PFSK-1 (cell line): ENCODE measurements at regions not wholly inside any gene's neighbourhood (a gene's known extent, or its start where the extent isn't known, plus 50 kb on each side); places are given as distances from the start of the nearest gene placed in this dataset.

Experiments
- FOXP2 ChIP-seq: optimal IDR thresholded peaks from 2 replicates; pipeline ENCODE3; 2011; ENCODE audit warnings: borderline replicate concordance, control low read depth, inconsistent platforms; ENCODE audit not compliant: insufficient read depth; ENCODE audit errors: extremely low read length, extremely low read depth
- POLR2AphosphoS5 ChIP-seq: IDR thresholded peaks from 2 replicates; pipeline ENCODE4 v1.6.1; 2012; ENCODE audit warnings: low read depth, mild to moderate bottlenecking, control low read depth, low read length, moderate library complexity
- SIN3A ChIP-seq: IDR thresholded peaks from 2 replicates; pipeline ENCODE4 v1.6.1; 2012; ENCODE audit warnings: mild to moderate bottlenecking, low read length, moderate library complexity, borderline replicate concordance; ENCODE audit not compliant: insufficient read depth
- TAF1 ChIP-seq: IDR thresholded peaks from 2 replicates; pipeline ENCODE4 v1.6.1; 2012; ENCODE audit warnings: low read length, control low read depth, borderline replicate concordance; ENCODE audit not compliant: insufficient read depth
- TF ChIP-seq, protein P1 (sequence below), 2 experiments: IDR thresholded peaks; 2 replicates each; pipeline versions ENCODE4 v1.6.1 to v1.8.0; 2011 to 2012; ENCODE audit warnings: low read depth in 2 of 2, low read length in 2 of 2, control low read depth in 1 of 2, inconsistent platforms in 1 of 2, mild to moderate bottlenecking in 1 of 2, moderate library complexity in 1 of 2; ENCODE audit not compliant: insufficient read depth in 1 of 2

DNA sequence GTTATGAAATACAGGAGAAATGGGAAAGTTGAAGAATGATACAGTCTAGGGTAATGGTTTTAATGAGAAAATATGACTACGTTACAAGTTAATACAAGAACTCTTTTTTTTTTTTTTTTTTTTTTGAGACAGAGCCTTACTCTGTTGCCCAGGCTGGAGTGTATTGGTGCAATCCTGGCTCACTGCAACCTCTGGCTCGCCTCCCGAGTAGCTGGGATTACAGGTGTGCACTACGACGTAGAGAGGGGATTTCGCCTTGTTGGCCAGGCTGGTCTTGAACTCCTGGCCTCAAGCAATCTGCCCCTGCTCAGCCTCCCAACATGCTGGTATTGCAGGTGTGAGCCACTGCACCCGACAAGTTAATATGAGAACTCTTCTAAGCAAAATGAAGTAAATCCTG is 77.1 kb upstream of the SELENOP start:
- no peak for TF ChIP-seq POLR2AphosphoS5
- no peak for TF ChIP-seq FOXP2
- TF ChIP-seq, protein P1, sequence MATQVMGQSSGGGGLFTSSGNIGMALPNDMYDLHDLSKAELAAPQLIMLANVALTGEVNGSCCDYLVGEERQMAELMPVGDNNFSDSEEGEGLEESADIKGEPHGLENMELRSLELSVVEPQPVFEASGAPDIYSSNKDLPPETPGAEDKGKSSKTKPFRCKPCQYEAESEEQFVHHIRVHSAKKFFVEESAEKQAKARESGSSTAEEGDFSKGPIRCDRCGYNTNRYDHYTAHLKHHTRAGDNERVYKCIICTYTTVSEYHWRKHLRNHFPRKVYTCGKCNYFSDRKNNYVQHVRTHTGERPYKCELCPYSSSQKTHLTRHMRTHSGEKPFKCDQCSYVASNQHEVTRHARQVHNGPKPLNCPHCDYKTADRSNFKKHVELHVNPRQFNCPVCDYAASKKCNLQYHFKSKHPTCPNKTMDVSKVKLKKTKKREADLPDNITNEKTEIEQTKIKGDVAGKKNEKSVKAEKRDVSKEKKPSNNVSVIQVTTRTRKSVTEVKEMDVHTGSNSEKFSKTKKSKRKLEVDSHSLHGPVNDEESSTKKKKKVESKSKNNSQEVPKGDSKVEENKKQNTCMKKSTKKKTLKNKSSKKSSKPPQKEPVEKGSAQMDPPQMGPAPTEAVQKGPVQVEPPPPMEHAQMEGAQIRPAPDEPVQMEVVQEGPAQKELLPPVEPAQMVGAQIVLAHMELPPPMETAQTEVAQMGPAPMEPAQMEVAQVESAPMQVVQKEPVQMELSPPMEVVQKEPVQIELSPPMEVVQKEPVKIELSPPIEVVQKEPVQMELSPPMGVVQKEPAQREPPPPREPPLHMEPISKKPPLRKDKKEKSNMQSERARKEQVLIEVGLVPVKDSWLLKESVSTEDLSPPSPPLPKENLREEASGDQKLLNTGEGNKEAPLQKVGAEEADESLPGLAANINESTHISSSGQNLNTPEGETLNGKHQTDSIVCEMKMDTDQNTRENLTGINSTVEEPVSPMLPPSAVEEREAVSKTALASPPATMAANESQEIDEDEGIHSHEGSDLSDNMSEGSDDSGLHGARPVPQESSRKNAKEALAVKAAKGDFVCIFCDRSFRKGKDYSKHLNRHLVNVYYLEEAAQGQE (IDR thresholded peaks at IDR 0.05; ENCODE audit: insufficient read depth in 1 of 2, low read depth in 2 of 2, low read length in 2 of 2) = no peak
- no peak for TF ChIP-seq TAF1
- TF ChIP-seq SIN3A = no peak

DNA sequence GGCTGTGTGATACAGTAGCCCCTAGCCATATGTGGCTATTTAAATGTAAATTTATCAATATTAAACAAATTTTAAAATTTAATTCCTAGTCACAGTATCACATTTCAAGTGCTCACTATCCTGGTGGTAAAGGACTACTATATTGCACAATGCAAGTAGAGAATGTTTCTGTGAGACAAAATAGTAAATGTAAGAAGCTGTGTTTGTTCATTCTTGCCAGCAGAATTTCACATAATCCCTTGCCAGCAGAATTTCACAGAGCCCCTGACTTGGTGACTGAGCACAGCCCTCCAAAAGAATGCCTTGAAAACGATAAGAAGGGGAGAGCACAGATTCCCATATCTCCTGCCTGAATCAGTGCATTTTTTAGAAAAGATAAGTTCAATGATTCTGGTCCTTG is 75.9 kb upstream of the SELENOP start:
- TF ChIP-seq TAF1 (no peak), SIN3A (no peak), FOXP2 (no peak), POLR2AphosphoS5 (no peak)
- TF ChIP-seq, protein P1 (IDR thresholded peaks at IDR 0.05; ENCODE audit: insufficient read depth in 1 of 2, low read depth in 2 of 2, low read length in 2 of 2) = no peak

DNA sequence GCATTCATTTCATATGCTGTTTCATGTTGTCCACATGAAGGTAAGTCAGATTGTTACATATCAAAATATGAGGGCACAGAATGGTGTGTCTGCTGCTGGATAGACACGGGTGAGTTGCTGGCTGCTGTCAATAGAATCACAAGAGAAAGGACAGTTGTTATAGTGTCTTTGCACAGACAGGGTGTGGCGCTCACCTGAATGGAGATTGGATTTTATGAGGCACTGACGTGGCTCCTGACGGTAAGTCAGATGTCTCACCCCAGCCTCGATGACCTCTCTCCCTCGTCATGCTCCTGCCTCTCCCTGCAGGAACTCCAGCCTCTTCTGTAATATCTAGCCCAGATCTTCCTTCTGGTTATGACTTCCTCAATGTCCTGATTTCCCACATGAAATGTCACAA is 75.4 kb upstream of the SELENOP start:
- TF ChIP-seq POLR2AphosphoS5 (no peak), FOXP2 (no peak), SIN3A (no peak), TAF1 (no peak)
- TF ChIP-seq, protein P1 (IDR thresholded peaks at IDR 0.05; ENCODE audit: insufficient read depth in 1 of 2, low read depth in 2 of 2, low read length in 2 of 2) = no peak

DNA sequence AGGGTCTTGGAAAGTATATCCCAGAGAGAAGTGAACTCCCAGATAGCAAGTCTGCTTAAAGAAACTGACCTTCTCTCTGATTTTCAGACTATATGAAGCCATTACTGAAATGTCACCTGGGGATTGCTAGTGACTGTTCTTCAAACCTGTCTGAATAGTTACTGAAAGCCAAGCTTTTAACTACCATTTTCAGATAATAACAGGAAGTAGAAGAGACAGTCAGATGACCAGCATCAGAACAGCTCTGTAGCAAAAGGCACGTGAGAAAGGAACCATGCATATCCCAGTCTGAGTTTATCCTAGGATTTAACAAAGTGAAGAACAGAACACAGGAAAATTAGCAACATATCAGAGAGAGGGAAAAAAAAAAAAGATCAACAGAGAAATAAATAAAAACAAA is 74.9 kb upstream of the SELENOP start:
- TF ChIP-seq TAF1 = no peak
- TF ChIP-seq SIN3A = no peak
- TF ChIP-seq POLR2AphosphoS5 = no peak
- no peak for TF ChIP-seq FOXP2
- TF ChIP-seq, protein P1 (IDR thresholded peaks at IDR 0.05; ENCODE audit: insufficient read depth in 1 of 2, low read depth in 2 of 2, low read length in 2 of 2) = no peak

DNA sequence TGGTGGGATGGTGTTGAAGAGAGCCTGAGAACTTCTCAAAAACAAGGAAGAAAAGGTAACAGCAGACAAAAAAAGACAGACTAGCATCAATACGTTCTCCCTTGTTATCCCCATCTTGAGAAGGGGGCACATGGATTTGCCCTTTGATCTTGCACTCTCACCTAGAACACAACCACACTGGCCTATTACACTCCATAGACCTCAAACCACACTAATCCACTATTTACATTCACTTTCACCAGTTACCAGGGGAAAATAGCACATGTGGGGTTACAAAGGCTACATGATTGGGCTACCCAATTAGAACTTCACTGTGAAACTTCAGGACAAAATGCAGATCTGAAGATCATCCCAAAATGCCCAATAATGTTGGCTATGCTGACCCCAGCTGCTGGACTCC is 72.6 kb upstream of the SELENOP start:
- TF ChIP-seq TAF1 (no peak), SIN3A (no peak), FOXP2 (no peak), POLR2AphosphoS5 (no peak)
- TF ChIP-seq, protein P1 (IDR thresholded peaks at IDR 0.05; ENCODE audit: insufficient read depth in 1 of 2, low read depth in 2 of 2, low read length in 2 of 2) = no peak
